ENCODE measurements at regions not wholly inside any gene's neighbourhood (a gene's known extent, or its start where the extent isn't known, plus 50 kb on each side); places are given as distances from the start of the nearest gene placed in this dataset.
"Not testable (repeated sequence)": the region's sequence is repeated elsewhere in the genome, so short reads cannot be mapped to it uniquely, and the experiment has no call there.

DNA sequence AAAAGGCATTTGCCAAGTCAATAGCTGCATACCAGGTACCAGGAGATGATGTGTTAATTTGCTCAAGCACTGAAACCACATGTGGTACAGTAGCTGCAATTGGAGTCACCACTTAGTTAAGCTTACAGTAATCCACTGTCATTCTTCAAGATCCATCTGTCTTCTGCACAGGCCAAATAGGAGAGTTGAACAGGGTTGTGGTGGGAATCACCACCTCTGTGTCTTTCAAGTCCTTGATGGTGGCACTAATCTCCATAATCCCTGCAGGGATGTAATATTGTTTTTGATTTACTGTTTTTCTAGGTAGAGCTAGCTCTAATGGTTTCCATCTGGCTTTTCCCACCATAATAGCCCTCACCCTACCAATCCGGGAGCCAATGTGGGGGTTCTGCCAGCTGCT, 91.9 kb downstream of the FCRL5 start:
- TF ChIP-seq, protein P1, sequence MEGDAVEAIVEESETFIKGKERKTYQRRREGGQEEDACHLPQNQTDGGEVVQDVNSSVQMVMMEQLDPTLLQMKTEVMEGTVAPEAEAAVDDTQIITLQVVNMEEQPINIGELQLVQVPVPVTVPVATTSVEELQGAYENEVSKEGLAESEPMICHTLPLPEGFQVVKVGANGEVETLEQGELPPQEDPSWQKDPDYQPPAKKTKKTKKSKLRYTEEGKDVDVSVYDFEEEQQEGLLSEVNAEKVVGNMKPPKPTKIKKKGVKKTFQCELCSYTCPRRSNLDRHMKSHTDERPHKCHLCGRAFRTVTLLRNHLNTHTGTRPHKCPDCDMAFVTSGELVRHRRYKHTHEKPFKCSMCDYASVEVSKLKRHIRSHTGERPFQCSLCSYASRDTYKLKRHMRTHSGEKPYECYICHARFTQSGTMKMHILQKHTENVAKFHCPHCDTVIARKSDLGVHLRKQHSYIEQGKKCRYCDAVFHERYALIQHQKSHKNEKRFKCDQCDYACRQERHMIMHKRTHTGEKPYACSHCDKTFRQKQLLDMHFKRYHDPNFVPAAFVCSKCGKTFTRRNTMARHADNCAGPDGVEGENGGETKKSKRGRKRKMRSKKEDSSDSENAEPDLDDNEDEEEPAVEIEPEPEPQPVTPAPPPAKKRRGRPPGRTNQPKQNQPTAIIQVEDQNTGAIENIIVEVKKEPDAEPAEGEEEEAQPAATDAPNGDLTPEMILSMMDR (IDR thresholded peaks at IDR 0.05): no peak
- ATAC-seq (no peak), DNase-seq (no peak)
- Histone ChIP-seq H3K27ac (no peak overlapping the region), H3K27me3 (no peaks in the 10 kb centered on the region), H3K4me3 (no peak overlapping the region), H3K36me3 (no peaks in the 10 kb centered on the region), H3K9me3 (no peaks in the 10 kb centered on the region), H3K4me1 (no peaks in the 10 kb centered on the region)
- intact Hi-C loops (cut with DNase I): no loop called here

DNA sequence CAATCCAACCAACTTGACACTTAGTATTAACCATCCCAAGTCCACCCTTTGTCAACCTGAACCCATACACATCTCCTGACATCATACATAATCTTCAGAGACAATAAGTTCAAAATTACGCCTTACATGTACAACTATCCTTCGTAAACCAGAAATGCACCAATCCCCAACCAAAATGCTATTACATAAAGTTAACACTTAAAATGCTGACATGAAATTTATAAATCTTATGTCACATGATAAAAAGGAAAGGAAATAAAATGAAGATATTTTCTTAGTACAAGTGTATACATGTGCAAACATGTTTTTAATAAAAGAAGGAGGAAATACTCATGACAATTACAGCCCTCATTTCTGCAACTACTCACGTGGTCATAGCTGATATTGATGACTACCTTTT, 95.0 kb downstream of the FCRL5 start:
- H3K4me1 ChIP-seq: no peaks in the 10 kb centered on the region
- no peak for ATAC-seq
- H3K4me3 ChIP-seq: no peak overlapping the region
- intact Hi-C loops (cut with DNase I): no loop called here
- no peak overlapping the region for H3K27ac ChIP-seq
- DNase-seq: no peak
- H3K27me3 ChIP-seq: no peaks in the 10 kb centered on the region
- TF ChIP-seq, protein P1 (IDR thresholded peaks at IDR 0.05): no peak
- no peaks in the 10 kb centered on the region for H3K9me3 ChIP-seq
- H3K36me3 ChIP-seq: no peaks in the 10 kb centered on the region

DNA sequence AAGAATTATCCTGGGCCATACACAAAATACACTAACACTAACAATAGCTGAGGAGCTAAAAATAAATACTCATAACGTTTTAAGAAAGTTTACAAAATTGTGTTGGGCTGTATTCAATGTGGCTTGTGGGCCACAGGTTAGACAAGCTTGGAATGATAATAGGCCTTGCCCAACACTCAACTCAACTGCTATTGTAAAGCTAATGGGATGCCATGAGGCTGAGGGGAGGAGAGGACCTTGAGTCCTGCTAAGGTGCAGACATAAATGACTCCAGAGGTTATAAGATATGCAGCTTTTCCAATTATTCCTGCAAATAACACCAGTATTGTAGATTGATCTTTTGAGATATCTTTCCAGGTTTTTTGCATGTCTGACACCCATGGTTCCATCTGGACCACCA, 97.0 kb downstream of the FCRL5 start:
- no peaks in the 10 kb centered on the region for H3K9me3 ChIP-seq
- no peak overlapping the region for H3K27ac ChIP-seq
- no peaks in the 10 kb centered on the region for H3K27me3 ChIP-seq
- ATAC-seq (no peak), DNase-seq (no peak)
- TF ChIP-seq, protein P1 (IDR thresholded peaks at IDR 0.05): no peak
- no peak overlapping the region for H3K4me3 ChIP-seq
- H3K36me3 ChIP-seq: no peaks in the 10 kb centered on the region
- H3K4me1 ChIP-seq: no peaks in the 10 kb centered on the region
- intact Hi-C loops (cut with DNase I): no loop called here

DNA sequence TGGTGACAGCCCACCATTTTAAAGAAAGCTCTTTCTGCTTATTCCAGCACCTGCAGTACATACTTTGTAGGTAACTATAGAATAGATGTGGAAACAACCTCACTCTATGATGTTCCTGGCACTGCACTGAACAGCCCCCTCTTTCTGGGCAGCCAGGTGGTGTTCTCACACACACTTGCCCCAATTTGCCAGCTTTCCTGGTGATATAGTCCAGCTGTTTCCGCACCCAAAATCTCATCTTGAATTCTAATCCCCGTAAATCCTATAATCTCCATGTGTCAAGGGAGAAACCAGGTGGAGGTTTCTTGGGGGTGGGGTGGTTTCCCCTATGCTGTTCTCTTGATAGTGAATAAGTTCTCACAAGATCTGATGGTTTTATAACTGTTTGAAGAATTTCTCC, 102.2 kb downstream of the FCRL5 start:
- TF ChIP-seq, protein P1 (IDR thresholded peaks at IDR 0.05): no peak
- DNase-seq: no peak
- intact Hi-C loops (cut with DNase I): no loop called here
- H3K4me1 ChIP-seq: no peaks in the 10 kb centered on the region
- ATAC-seq: no peak
- no peaks in the 10 kb centered on the region for H3K9me3 ChIP-seq
- H3K36me3 ChIP-seq: no peaks in the 10 kb centered on the region
- no peak overlapping the region for H3K4me3 ChIP-seq
- no peaks in the 10 kb centered on the region for H3K27me3 ChIP-seq
- H3K27ac ChIP-seq: no peak overlapping the region

DNA sequence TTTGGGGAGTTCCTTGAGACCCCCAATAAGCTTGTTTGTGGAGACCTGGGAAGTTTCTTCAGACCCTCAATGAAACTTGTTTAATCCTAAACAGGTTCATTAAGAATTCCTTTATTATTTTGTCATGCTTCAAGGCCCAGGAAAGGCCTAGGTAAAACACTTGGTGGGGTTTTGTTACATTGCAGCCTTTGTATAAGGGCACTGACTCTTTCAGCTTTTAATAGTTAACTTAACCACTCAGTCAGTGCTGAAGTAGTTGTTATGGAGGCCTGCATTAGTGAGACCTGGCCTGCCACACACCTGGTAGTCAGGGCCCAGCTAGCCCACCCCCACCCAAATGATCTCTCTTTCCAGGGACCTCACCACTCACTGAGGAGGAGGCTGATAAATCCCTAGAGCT, 103.7 kb downstream of the FCRL5 start:
- TF ChIP-seq, protein P1 (IDR thresholded peaks at IDR 0.05): no peak
- intact Hi-C loops (cut with DNase I): no loop called here
- no peak overlapping the region for H3K4me3 ChIP-seq
- H3K9me3 ChIP-seq: no peaks in the 10 kb centered on the region
- no peak overlapping the region for H3K27ac ChIP-seq
- peak in 1 of 4 donors; percentile 19 for DNase-seq
- no peaks in the 10 kb centered on the region for H3K36me3 ChIP-seq
- H3K4me1 ChIP-seq: no peaks in the 10 kb centered on the region
- no peak for ATAC-seq
- no peaks in the 10 kb centered on the region for H3K27me3 ChIP-seq

DNA sequence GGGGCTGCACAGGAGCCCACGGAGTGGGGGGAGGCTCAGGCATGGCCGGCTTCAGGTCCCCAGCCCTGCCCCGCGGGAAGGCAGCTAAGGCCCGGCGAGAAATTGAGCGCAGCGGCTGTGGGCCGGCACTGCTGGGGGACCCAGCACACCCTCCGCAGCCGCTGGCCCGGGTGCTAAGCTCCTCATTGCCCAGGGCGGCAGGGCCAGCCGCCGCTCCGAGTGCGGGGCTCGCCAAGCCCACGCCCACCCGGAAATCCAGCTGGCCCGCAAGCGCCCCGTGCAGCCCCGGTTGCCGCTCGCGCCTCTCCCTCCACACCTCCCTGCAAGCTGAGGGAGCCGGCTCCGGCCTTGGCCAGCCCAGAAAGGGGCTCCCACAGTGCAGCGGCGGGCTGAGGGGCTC, 106.0 kb downstream of the FCRL5 start:
- H3K4me3 ChIP-seq; intact Hi-C loops (cut with DNase I): not testable (repeated sequence)

DNA sequence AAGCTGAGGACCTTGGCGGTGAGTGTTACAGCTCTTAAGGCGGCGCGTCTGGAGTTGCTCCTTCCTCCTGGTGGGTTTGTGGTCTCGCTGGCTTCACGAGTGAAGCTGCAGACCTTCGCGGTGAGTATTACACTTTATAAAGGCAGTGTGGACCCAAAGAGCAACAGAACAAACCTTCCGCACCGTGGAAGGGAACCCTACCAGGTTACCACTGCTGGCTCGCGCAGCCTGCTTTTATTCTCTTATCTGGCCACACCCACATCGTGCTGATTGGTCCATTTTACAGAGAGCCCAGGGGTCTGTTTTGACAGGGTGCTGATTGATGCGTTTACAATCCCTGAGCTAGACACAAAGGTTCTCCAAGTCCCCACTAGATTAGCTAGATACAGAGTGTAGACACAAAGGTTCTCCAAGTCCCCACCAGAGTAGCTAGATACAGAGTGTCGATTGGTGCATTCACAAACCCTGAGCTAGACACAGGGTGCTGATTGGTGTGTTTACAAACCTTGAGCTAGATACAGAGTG, 106.6 kb downstream of the FCRL5 start:
- intact Hi-C loops (cut with DNase I); H3K27me3 ChIP-seq; ATAC-seq; H3K4me3 ChIP-seq; DNase-seq; H3K4me1 ChIP-seq; H3K9me3 ChIP-seq; H3K36me3 ChIP-seq; H3K27ac ChIP-seq: not testable (repeated sequence)

More for the DNA sequence above, 106.0 kb downstream of the FCRL5 start:
- not testable (repeated sequence) for ATAC-seq, H3K27me3 ChIP-seq, H3K36me3 ChIP-seq, H3K27ac ChIP-seq, H3K4me1 ChIP-seq, H3K9me3 ChIP-seq
- DNase-seq: peak in 1 of 4 donors; percentile 58
